ENCODE measurements at regions not wholly inside any gene's neighbourhood (a gene's known extent, or its start where the extent isn't known, plus 50 kb on each side); places are given as distances from the start of the nearest gene placed in this dataset.

GRCh38 chr1:14500912-14501311 is 97.6 kb upstream of the KAZN start:
- Histone ChIP-seq H3K9me3 (no peaks in the 10 kb centered on the region), H3K4me1 (ENCODE audit: control insufficient read depth in 1 of 2, low read depth in 2 of 2) (no peaks in the 10 kb centered on the region), H3K27ac (no peak overlapping the region), H3K27me3 (replicated peaks; ENCODE audit: insufficient read depth) (no peaks in the 10 kb centered on the region), H3K36me3 (no peaks in the 10 kb centered on the region), H3K4me3 (no peak overlapping the region)
- ATAC-seq (ENCODE audit: insufficient number of reproducible peaks, low FRiP score, low read depth) = no peak
- no peak for DNase-seq (ENCODE audit: low spot score)
- no peak for TF ChIP-seq CTCF (IDR thresholded peaks at IDR 0.05)

- no peak overlapping the region for H3K4me3 ChIP-seq
- DNase-seq (ENCODE audit: low spot score) (no peak), ATAC-seq (ENCODE audit: insufficient number of reproducible peaks, low FRiP score, low read depth) (no peak)
- H3K9me3 ChIP-seq = no peaks in the 10 kb centered on the region
- H3K36me3 ChIP-seq = no peaks in the 10 kb centered on the region
- no peaks in the 10 kb centered on the region for H3K4me1 ChIP-seq (ENCODE audit: control insufficient read depth in 1 of 2, low read depth in 2 of 2)
- no peak for TF ChIP-seq CTCF (IDR thresholded peaks at IDR 0.05)
- H3K27ac ChIP-seq = no peak overlapping the region
- no peaks in the 10 kb centered on the region for H3K27me3 ChIP-seq (replicated peaks; ENCODE audit: insufficient read depth)
Observed at GRCh38 chr1:14504517-14504916, 94.0 kb upstream of the KAZN start.

- Histone ChIP-seq H3K36me3 (no peaks in the 10 kb centered on the region), H3K27me3 (replicated peaks; ENCODE audit: insufficient read depth) (no peaks in the 10 kb centered on the region), H3K9me3 (no peaks in the 10 kb centered on the region), H3K4me3 (no peak overlapping the region), H3K27ac (no peak overlapping the region), H3K4me1 (ENCODE audit: control insufficient read depth in 1 of 2, low read depth in 2 of 2) (no peaks in the 10 kb centered on the region)
- no peak for TF ChIP-seq CTCF (IDR thresholded peaks at IDR 0.05)
- ATAC-seq (ENCODE audit: insufficient number of reproducible peaks, low FRiP score, low read depth) (no peak), DNase-seq (ENCODE audit: low spot score) (no peak)
Observed at GRCh38 chr1:14506471-14507255, 91.8 kb upstream of the KAZN start.

GRCh38 chr1:14507262-14507661 is 91.2 kb upstream of the KAZN start:
- Histone ChIP-seq H3K27ac (no peak overlapping the region), H3K36me3 (no peaks in the 10 kb centered on the region), H3K9me3 (no peaks in the 10 kb centered on the region), H3K4me1 (ENCODE audit: control insufficient read depth in 1 of 2, low read depth in 2 of 2) (no peaks in the 10 kb centered on the region), H3K27me3 (replicated peaks; ENCODE audit: insufficient read depth) (no peaks in the 10 kb centered on the region), H3K4me3 (no peak overlapping the region)
- ATAC-seq (ENCODE audit: insufficient number of reproducible peaks, low FRiP score, low read depth) (no peak), DNase-seq (ENCODE audit: low spot score) (no peak)
- TF ChIP-seq CTCF (IDR thresholded peaks at IDR 0.05) = no peak

GRCh38 chr1:14508613-14509012 is 89.9 kb upstream of the KAZN start:
- no peak for ATAC-seq (ENCODE audit: insufficient number of reproducible peaks, low FRiP score, low read depth)
- no peak for TF ChIP-seq CTCF (IDR thresholded peaks at IDR 0.05)
- Histone ChIP-seq H3K27me3 (replicated peaks; ENCODE audit: insufficient read depth) (no peaks in the 10 kb centered on the region), H3K9me3 (no peaks in the 10 kb centered on the region), H3K27ac (no peak overlapping the region), H3K36me3 (no peaks in the 10 kb centered on the region), H3K4me3 (no peak overlapping the region), H3K4me1 (ENCODE audit: control insufficient read depth in 1 of 2, low read depth in 2 of 2) (no peaks in the 10 kb centered on the region)
- DNase-seq (ENCODE audit: low spot score) = no peak
